NCI-H345 (cell line): ENCODE measurements at regions not wholly inside any gene's neighbourhood (a gene's known extent, or its start where the extent isn't known, plus 50 kb on each side); places are given as distances from the start of the nearest gene placed in this dataset.
A peak's percentile ranks its signal among the peaks of the same experiment; 100 is the strongest.
"Not testable (repeated sequence)": the region's sequence is repeated elsewhere in the genome, so short reads cannot be mapped to it uniquely, and the experiment has no call there.

Experiments used
- DNase-seq: peaks from one replicate; lab custom pipeline; 2025; lab: John Stamatoyannopoulos, UW

GRCh38 chr1:221997012-221997411 lies 255.1 kb upstream of the DUSP10 start:
- DNase-seq = not testable (repeated sequence)

GRCh38 chr1:221994939-221995338 lies 253.1 kb upstream of the DUSP10 start:
- no peak for DNase-seq

- no peak for DNase-seq
Observed at GRCh38 chr1:221994274-221994698, 252.4 kb upstream of the DUSP10 start.

GRCh38 chr1:221993444-221993948 lies 251.6 kb upstream of the DUSP10 start:
- DNase-seq = no peak

DNA sequence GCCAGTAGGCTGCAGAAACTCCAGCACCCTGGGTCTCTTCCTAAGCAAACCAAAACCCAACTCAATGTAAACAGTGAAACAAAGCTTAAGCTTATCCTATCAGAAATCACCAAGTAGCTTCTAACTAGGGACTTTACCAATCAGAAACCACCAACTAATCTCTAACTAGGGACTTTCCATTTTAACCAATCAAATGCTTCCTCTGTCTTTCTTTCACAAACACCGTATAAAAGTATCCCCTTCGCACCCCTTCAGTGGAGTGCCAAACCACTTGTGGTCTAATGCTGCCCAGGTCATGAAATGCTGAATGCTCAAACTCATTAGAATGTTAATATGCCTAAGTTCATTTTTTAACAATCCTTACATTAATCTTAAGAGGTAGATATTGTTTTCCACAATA lies 250.5 kb upstream of the DUSP10 start:
- DNase-seq = no peak

- DNase-seq = no peak
Observed at GRCh38 chr1:221991221-221991620, 249.3 kb upstream of the DUSP10 start.

- no peak for DNase-seq
Observed at GRCh38 chr1:221989741-221990140, 247.9 kb upstream of the DUSP10 start.

DNA sequence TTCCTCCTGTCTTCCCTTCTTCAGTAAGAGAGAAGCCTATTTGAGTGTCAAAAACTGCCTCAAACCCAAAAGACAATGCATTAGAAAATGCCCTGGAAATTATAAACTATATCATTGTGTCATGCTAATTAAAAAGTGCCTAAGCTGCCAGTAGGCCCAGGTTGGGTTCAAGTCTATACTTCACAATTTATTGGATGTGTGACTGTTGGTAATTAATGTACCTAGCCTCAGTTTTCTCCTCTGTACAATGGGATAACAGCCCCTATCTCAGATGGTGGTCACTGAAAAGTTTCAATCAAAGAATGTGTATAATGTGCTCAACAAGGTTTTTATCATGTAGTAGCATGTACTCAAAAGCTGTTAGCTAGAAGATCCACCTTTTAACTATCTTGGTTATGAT lies 246.9 kb upstream of the DUSP10 start:
- DNase-seq = no peak

GRCh38 chr1:221987860-221988520 lies 246.1 kb upstream of the DUSP10 start:
- peak; percentile 81 for DNase-seq

DNA sequence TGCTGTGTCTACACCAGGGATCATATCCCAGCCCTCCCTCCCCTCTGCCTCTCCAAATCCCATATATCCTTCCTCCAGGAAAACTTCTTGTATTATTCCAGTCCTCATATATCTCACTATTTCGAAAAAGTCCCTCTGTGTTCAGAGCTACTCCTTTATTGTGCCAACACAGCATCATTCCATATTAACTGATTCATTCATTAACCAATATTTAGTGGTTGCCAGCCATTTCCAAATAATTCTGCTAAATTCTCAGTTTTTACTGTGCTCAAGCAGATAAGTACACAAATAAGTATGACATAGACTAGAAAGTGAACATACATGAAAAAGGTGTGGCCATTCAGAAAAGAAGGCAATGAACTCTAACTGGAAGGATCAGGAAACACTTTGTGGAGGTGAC lies 241.6 kb upstream of the DUSP10 start:
- no peak for DNase-seq

GRCh38 chr1:221981461-221981860 lies 239.6 kb upstream of the DUSP10 start:
- DNase-seq = no peak

DNA sequence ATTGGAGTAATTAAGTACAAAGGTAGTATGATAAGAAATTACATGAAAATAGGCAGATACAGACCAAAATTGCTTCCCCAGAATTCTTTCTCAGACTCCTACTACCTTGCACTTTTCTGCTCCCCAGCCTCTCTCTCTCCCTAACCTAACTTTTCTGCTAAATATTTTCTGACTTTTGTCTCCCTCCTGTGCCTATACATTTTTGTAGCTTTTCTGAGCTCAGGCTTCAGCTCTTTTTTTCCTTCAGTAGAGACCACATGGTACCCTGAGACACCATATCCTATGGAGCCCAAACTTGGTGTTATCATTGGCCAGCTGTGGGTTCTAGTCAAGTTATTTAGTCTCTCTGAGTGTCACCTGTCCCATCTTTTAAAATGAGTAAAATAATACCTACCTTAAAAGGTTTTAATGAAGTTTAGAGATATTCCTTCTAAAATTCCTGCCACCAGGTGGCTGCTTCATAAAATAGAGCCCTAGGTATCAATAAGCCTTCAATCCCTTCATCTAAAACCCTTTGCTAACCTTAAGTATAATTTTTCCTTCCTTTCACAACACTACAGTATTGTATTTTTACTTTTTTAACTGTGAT lies 237.6 kb upstream of the DUSP10 start:
- no peak for DNase-seq

- DNase-seq = not testable (repeated sequence)
Observed at GRCh38 chr1:221978631-221979334, 236.9 kb upstream of the DUSP10 start.

- not testable (repeated sequence) for DNase-seq
Observed at GRCh38 chr1:221973787-221974186, 231.9 kb upstream of the DUSP10 start.

- no peak for DNase-seq
Observed at GRCh38 chr1:221972276-221973235, 230.7 kb upstream of the DUSP10 start.

- DNase-seq = not testable (repeated sequence)
Observed at GRCh38 chr1:221971035-221971434, 229.1 kb upstream of the DUSP10 start.

DNA sequence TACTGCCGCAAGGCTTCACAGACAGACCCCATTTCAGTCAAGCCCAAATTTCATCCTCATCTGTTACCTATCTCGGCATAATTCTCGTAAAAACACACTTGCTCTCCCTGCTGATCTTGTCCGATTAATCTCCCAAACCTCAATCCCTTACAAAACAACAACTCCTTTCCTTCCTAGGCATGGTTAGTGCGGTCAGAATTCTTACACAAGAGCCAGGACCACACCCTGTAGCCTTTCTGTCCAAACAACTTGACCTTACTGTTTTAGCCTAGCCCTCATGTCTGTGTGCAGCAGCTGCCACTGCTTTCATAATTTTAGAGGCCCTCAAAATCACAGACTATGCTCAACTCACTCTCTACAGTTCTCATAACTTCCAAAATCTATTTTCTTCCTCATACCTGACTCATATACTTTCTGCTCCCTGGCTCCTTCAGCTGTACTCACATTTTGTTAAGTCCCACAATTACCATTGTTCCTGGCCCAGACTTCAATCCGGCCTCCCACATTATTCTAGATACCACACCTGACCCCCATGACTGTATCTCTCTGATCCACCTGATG lies 227.5 kb upstream of the DUSP10 start:
- not testable (repeated sequence) for DNase-seq

- DNase-seq = not testable (repeated sequence)
Observed at GRCh38 chr1:221967538-221967937, 225.6 kb upstream of the DUSP10 start.

DNA sequence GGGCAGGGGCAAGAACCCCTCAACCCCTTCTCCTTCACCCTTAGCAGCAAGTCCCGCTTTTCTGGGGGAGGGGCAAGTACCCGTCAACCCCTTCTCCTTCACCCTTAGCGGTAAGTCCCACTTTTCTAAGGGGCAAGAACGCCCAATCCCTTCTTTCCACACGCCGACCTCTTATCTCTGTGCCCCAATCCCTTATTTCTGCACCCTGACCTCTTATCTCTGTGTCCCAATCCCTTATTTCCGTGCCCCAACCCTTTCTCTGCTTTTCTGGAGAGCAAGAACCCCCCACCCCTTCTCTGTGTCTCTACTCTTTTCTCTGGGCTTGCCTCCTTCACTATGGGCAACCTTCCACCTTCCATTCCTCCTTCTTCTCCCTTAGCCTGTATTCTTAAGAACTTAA lies 225.0 kb upstream of the DUSP10 start:
- DNase-seq = not testable (repeated sequence)

DNA sequence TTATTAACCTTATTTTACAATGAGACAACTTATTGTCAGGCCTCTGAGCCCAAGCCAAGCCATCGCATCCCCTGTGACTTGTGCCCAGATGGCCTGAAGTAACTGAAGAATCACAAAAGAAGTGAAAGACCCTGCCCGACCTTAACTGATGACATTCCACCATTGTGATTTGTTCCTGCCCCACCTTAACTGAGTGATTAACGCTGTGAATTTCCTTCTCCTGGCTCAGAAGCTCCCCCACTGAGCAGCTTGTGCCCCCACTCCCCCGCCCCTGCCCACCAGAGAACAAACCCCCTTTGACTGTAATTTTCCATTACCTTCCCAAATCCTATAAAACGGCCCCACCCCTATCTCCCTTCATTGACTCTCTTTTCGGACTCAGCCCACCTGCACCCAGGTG lies 224.0 kb upstream of the DUSP10 start:
- DNase-seq = not testable (repeated sequence)

- no peak for DNase-seq
Observed at GRCh38 chr1:221965252-221965651, 223.4 kb upstream of the DUSP10 start.

GRCh38 chr1:221963742-221964141 lies 221.9 kb upstream of the DUSP10 start:
- DNase-seq = no peak
